ENCODE measurements at regions not wholly inside any gene's neighbourhood (a gene's known extent, or its start where the extent isn't known, plus 50 kb on each side); places are given as distances from the start of the nearest gene placed in this dataset.
A peak's percentile ranks its signal among the peaks of the same experiment; 100 is the strongest.

GRCh38 chr6:71049198-71049770, 92.4 kb upstream of the B3GAT2 start:
- H3K4me3 ChIP-seq (replicated peaks; ENCODE audit: low read depth, low read length) = no peak overlapping the region
- no peak for TF ChIP-seq CTCF (IDR thresholded peaks at IDR 0.05; ENCODE audit: low read length, missing control alignments)
- DNase-seq (ENCODE audit: low read depth) = no peak

- no peak for TF ChIP-seq CTCF (IDR thresholded peaks at IDR 0.05; ENCODE audit: low read length, missing control alignments)
- H3K4me3 ChIP-seq (replicated peaks; ENCODE audit: low read depth, low read length) = no peak overlapping the region
- DNase-seq (ENCODE audit: low read depth) = no peak
Measured at GRCh38 chr6:71053475-71053874, 96.6 kb upstream of the B3GAT2 start.

GRCh38 chr6:71056656-71057055, 99.8 kb upstream of the B3GAT2 start:
- no peak overlapping the region for H3K4me3 ChIP-seq (replicated peaks; ENCODE audit: low read depth, low read length)
- no peak for DNase-seq (ENCODE audit: low read depth)
- TF ChIP-seq CTCF (IDR thresholded peaks at IDR 0.05; ENCODE audit: low read length, missing control alignments) = no peak

- no peak overlapping the region for H3K4me3 ChIP-seq (replicated peaks; ENCODE audit: low read depth, low read length)
- no peak for TF ChIP-seq CTCF (IDR thresholded peaks at IDR 0.05; ENCODE audit: low read length, missing control alignments)
- no peak for DNase-seq (ENCODE audit: low read depth)
Measured at GRCh38 chr6:71066153-71066552, 109.3 kb upstream of the B3GAT2 start.

GRCh38 chr6:71067816-71068215, 111.0 kb upstream of the B3GAT2 start:
- H3K4me3 ChIP-seq (replicated peaks; ENCODE audit: low read depth, low read length) = no peak overlapping the region
- TF ChIP-seq CTCF (IDR thresholded peaks at IDR 0.05; ENCODE audit: low read length, missing control alignments) = no peak
- no peak for DNase-seq (ENCODE audit: low read depth)

- DNase-seq (ENCODE audit: low read depth) = peak; percentile 11
- TF ChIP-seq CTCF (IDR thresholded peaks at IDR 0.05; ENCODE audit: low read length, missing control alignments) = no peak
Measured at GRCh38 chr6:71072508-71072907, 115.6 kb upstream of the B3GAT2 start.

GRCh38 chr6:71077655-71078054, 120.8 kb upstream of the B3GAT2 start:
- no peak overlapping the region for H3K4me3 ChIP-seq (replicated peaks; ENCODE audit: low read depth, low read length)
- TF ChIP-seq CTCF (IDR thresholded peaks at IDR 0.05; ENCODE audit: low read length, missing control alignments) = no peak
- no peak for DNase-seq (ENCODE audit: low read depth)

More at GRCh38 chr6:71072508-71072907, 115.6 kb upstream of the B3GAT2 start:
- no peak overlapping the region for H3K4me3 ChIP-seq (replicated peaks; ENCODE audit: low read depth, low read length)

All from fibroblast of pulmonary artery (primary cell).